ENCODE measurements at regions not wholly inside any gene's neighbourhood (a gene's known extent, or its start where the extent isn't known, plus 50 kb on each side); places are given as distances from the start of the nearest gene placed in this dataset.

GRCh38 chr2:147095376-147095775, 749.5 kb upstream of the ACVR2A start:
- H3K27me3 ChIP-seq (ENCODE audit: control insufficient read depth, insufficient read depth, low read length), result no peaks in the 10 kb centered on the region
- H3K9me3 ChIP-seq (replicated peaks; ENCODE audit: control insufficient read depth, low read depth, low read length), result no peaks in the 10 kb centered on the region
- H3K27ac ChIP-seq (ENCODE audit: low read length), result no peak overlapping the region
- DNase-seq, result no peak
- no peaks in the 10 kb centered on the region for H3K36me3 ChIP-seq (ENCODE audit: control insufficient read depth, insufficient read depth, low read length)
- WGBS (ENCODE audit: insufficient coverage), result 100% methylated on average over 1 of the region's 2 CpGs
- H3K4me1 ChIP-seq (ENCODE audit: control insufficient read depth, insufficient read depth, low read length), result no peaks in the 10 kb centered on the region
- H3K4me3 ChIP-seq (ENCODE audit: low read length), result no peak overlapping the region

GRCh38 chr2:147094077-147094476, 750.8 kb upstream of the ACVR2A start:
- no peaks in the 10 kb centered on the region for H3K36me3 ChIP-seq (ENCODE audit: control insufficient read depth, insufficient read depth, low read length)
- H3K4me1 ChIP-seq (ENCODE audit: control insufficient read depth, insufficient read depth, low read length), result no peaks in the 10 kb centered on the region
- 41% methylated on average over 3 of the region's 4 CpGs for WGBS (ENCODE audit: insufficient coverage)
- no peak overlapping the region for H3K27ac ChIP-seq (ENCODE audit: low read length)
- H3K27me3 ChIP-seq (ENCODE audit: control insufficient read depth, insufficient read depth, low read length), result no peaks in the 10 kb centered on the region
- no peak overlapping the region for H3K4me3 ChIP-seq (ENCODE audit: low read length)
- H3K9me3 ChIP-seq (replicated peaks; ENCODE audit: control insufficient read depth, low read depth, low read length), result no peaks in the 10 kb centered on the region
- no peak for DNase-seq

- 100% methylated on average over 1 of the region's 4 CpGs for WGBS (ENCODE audit: insufficient coverage)
- Histone ChIP-seq H3K9me3 (replicated peaks; ENCODE audit: control insufficient read depth, low read depth, low read length) (no peaks in the 10 kb centered on the region), H3K27ac (ENCODE audit: low read length) (no peak overlapping the region), H3K4me1 (ENCODE audit: control insufficient read depth, insufficient read depth, low read length) (no peaks in the 10 kb centered on the region), H3K36me3 (ENCODE audit: control insufficient read depth, insufficient read depth, low read length) (no peaks in the 10 kb centered on the region), H3K4me3 (ENCODE audit: low read length) (no peak overlapping the region), H3K27me3 (ENCODE audit: control insufficient read depth, insufficient read depth, low read length) (no peaks in the 10 kb centered on the region)
- DNase-seq, result no peak
Measured at GRCh38 chr2:147092266-147092665, 752.6 kb upstream of the ACVR2A start.

- WGBS (ENCODE audit: insufficient coverage), result no CpG with 5 or more reads among the region's 1 CpG
- Histone ChIP-seq H3K36me3 (ENCODE audit: control insufficient read depth, insufficient read depth, low read length) (no peaks in the 10 kb centered on the region), H3K4me3 (ENCODE audit: low read length) (no peak overlapping the region), H3K9me3 (replicated peaks; ENCODE audit: control insufficient read depth, low read depth, low read length) (no peaks in the 10 kb centered on the region), H3K4me1 (ENCODE audit: control insufficient read depth, insufficient read depth, low read length) (no peaks in the 10 kb centered on the region), H3K27me3 (ENCODE audit: control insufficient read depth, insufficient read depth, low read length) (no peaks in the 10 kb centered on the region), H3K27ac (ENCODE audit: low read length) (no peak overlapping the region)
- DNase-seq, result no peak
Measured at GRCh38 chr2:147091448-147091847, 753.4 kb upstream of the ACVR2A start.

GRCh38 chr2:147088871-147089270, 756.0 kb upstream of the ACVR2A start:
- WGBS (ENCODE audit: insufficient coverage), result 71% methylated on average over 1 of the region's 2 CpGs
- Histone ChIP-seq H3K27me3 (ENCODE audit: control insufficient read depth, insufficient read depth, low read length) (no peaks in the 10 kb centered on the region), H3K27ac (ENCODE audit: low read length) (no peak overlapping the region), H3K9me3 (replicated peaks; ENCODE audit: control insufficient read depth, low read depth, low read length) (no peaks in the 10 kb centered on the region), H3K36me3 (ENCODE audit: control insufficient read depth, insufficient read depth, low read length) (no peaks in the 10 kb centered on the region), H3K4me1 (ENCODE audit: control insufficient read depth, insufficient read depth, low read length) (no peaks in the 10 kb centered on the region), H3K4me3 (ENCODE audit: low read length) (no peak overlapping the region)
- no peak for DNase-seq

GRCh38 chr2:147086715-147087114, 758.1 kb upstream of the ACVR2A start:
- no CpG with 5 or more reads among the region's 2 CpGs for WGBS (ENCODE audit: insufficient coverage)
- H3K36me3 ChIP-seq (ENCODE audit: control insufficient read depth, insufficient read depth, low read length), result no peaks in the 10 kb centered on the region
- no peak for DNase-seq

DNA sequence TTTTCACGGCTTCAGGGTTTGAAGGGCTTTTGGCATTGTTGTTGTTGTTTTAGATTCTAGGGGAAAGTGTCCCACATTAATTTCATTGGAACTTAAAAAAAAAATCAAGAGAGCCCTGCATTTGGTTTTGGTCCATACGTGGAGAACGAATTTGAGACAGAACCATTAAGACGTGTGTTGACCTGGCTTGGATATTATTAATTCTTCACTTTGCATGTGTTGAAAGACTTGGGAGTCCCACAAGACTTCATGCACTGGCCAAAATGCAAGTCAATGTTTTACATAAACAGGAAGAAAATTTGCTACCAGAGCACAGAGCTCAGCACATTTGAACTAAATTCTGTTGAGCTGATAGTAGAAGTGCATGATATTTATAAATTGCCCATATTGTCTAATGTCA, 761.2 kb upstream of the ACVR2A start:
- Histone ChIP-seq H3K4me1 (ENCODE audit: control insufficient read depth, insufficient read depth, low read length) (no peaks in the 10 kb centered on the region), H3K27ac (ENCODE audit: low read length) (no peak overlapping the region), H3K27me3 (ENCODE audit: control insufficient read depth, insufficient read depth, low read length) (no peaks in the 10 kb centered on the region), H3K9me3 (replicated peaks; ENCODE audit: control insufficient read depth, low read depth, low read length) (no peaks in the 10 kb centered on the region), H3K36me3 (ENCODE audit: control insufficient read depth, insufficient read depth, low read length) (no peaks in the 10 kb centered on the region), H3K4me3 (ENCODE audit: low read length) (no peak overlapping the region)
- WGBS (ENCODE audit: insufficient coverage), result 90% methylated on average over 2 of the region's 4 CpGs
- peak; percentile 24 for DNase-seq

More at GRCh38 chr2:147086715-147087114, 758.1 kb upstream of the ACVR2A start:
- no peaks in the 10 kb centered on the region for H3K4me1 ChIP-seq (ENCODE audit: control insufficient read depth, insufficient read depth, low read length)
- H3K9me3 ChIP-seq (replicated peaks; ENCODE audit: control insufficient read depth, low read depth, low read length), result no peaks in the 10 kb centered on the region
- H3K4me3 ChIP-seq (ENCODE audit: low read length), result no peak overlapping the region
- H3K27ac ChIP-seq (ENCODE audit: low read length), result no peak overlapping the region
- no peaks in the 10 kb centered on the region for H3K27me3 ChIP-seq (ENCODE audit: control insufficient read depth, insufficient read depth, low read length)

DNA sequence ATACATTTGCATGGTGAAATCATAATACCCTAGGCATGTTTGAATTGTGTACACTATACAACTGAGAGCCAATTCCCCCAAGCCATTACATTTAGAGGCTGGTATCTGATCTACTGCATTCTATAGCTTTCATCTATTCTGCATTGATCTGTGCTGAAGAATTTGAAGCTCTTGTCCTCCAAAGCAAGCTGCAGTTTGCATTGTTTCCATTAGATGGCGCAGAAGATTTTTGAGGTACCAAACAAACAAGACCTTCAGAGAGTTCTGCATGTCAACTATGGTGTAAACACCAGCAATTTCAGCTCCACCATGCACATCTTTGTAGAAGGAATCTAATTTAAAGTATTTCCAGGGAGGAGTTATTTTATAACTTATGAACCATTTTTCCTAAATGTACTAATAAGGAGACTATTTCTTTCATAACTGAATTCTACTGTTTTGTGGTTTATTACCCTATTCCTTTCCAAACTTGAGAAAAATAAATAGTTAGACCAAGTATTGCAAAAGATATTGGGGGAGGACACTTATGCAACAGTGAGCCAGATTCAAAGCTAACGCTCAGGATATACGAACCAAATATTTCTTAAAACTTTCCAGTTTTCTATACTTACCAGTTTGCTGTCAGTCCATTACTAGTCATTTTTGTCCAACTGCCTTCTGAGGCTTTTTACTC, 761.8 kb upstream of the ACVR2A start:
- peak; percentile 80 for DNase-seq
- Histone ChIP-seq H3K27ac (ENCODE audit: low read length) (no peak overlapping the region), H3K27me3 (ENCODE audit: control insufficient read depth, insufficient read depth, low read length) (no peaks in the 10 kb centered on the region), H3K9me3 (replicated peaks; ENCODE audit: control insufficient read depth, low read depth, low read length) (no peaks in the 10 kb centered on the region), H3K36me3 (ENCODE audit: control insufficient read depth, insufficient read depth, low read length) (no peaks in the 10 kb centered on the region), H3K4me1 (ENCODE audit: control insufficient read depth, insufficient read depth, low read length) (no peaks in the 10 kb centered on the region), H3K4me3 (ENCODE audit: low read length) (no peak overlapping the region)
- WGBS (ENCODE audit: insufficient coverage), result no CpG with 5 or more reads among the region's 3 CpGs

DNA sequence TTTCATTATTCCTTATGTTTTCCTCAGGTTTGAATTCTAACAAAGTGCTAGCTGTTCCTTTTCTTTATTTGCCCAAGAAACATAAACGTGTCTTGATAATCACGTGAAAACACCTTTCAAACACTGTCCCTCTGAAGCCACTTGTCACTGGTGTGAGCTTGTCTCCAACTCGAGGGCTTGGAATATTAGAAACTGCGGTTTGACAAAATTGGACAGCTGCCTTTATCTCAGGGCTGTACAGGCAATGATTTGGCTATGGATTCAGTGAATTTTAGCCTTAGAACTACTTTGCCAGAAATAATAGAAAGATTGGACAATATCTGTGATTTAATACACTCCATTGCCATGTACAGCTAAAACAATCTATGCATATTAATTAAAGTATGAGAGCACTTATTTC, 763.0 kb upstream of the ACVR2A start:
- Histone ChIP-seq H3K36me3 (ENCODE audit: control insufficient read depth, insufficient read depth, low read length) (no peaks in the 10 kb centered on the region), H3K4me3 (ENCODE audit: low read length) (no peak overlapping the region), H3K4me1 (ENCODE audit: control insufficient read depth, insufficient read depth, low read length) (no peaks in the 10 kb centered on the region), H3K27ac (ENCODE audit: low read length) (no peak overlapping the region), H3K9me3 (replicated peaks; ENCODE audit: control insufficient read depth, low read depth, low read length) (no peaks in the 10 kb centered on the region), H3K27me3 (ENCODE audit: control insufficient read depth, insufficient read depth, low read length) (no peaks in the 10 kb centered on the region)
- peak; percentile 26 for DNase-seq
- WGBS (ENCODE audit: insufficient coverage), result 52% methylated on average over 2 of the region's 4 CpGs

- Histone ChIP-seq H3K4me3 (ENCODE audit: low read length) (no peak overlapping the region), H3K9me3 (replicated peaks; ENCODE audit: control insufficient read depth, low read depth, low read length) (no peaks in the 10 kb centered on the region), H3K27ac (ENCODE audit: low read length) (no peak overlapping the region), H3K4me1 (ENCODE audit: control insufficient read depth, insufficient read depth, low read length) (no peaks in the 10 kb centered on the region), H3K36me3 (ENCODE audit: control insufficient read depth, insufficient read depth, low read length) (no peaks in the 10 kb centered on the region), H3K27me3 (ENCODE audit: control insufficient read depth, insufficient read depth, low read length) (no peaks in the 10 kb centered on the region)
- 44% methylated on average over 1 of the region's 2 CpGs for WGBS (ENCODE audit: insufficient coverage)
- DNase-seq, result no peak
Measured at GRCh38 chr2:147076634-147077033, 768.2 kb upstream of the ACVR2A start.

DNA sequence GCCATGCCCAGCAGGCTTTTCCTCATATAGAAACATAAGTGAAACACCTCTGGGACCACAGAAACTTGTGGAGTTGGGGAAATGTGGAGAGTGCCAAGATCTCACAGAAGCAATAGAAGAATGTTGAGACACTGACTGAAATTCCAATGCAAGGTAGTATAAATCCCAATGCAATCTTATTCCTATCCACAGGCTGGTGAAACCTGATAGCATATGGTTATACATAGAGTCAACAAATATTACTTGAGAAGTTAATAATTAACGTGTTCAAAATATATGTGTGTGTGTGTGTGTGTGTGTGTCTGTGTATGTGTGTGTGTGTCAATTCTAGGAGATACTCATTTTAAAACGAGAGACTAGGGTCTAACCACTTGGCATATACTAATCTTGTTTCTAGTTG, 776.8 kb upstream of the ACVR2A start:
- H3K4me1 ChIP-seq (ENCODE audit: control insufficient read depth, insufficient read depth, low read length), result no peaks in the 10 kb centered on the region
- no peaks in the 10 kb centered on the region for H3K27me3 ChIP-seq (ENCODE audit: control insufficient read depth, insufficient read depth, low read length)
- no peak overlapping the region for H3K4me3 ChIP-seq (ENCODE audit: low read length)
- no peak overlapping the region for H3K27ac ChIP-seq (ENCODE audit: low read length)
- no CpG with 5 or more reads among the region's 2 CpGs for WGBS (ENCODE audit: insufficient coverage)
- DNase-seq, result no peak
- no peaks in the 10 kb centered on the region for H3K36me3 ChIP-seq (ENCODE audit: control insufficient read depth, insufficient read depth, low read length)
- no peaks in the 10 kb centered on the region for H3K9me3 ChIP-seq (replicated peaks; ENCODE audit: control insufficient read depth, low read depth, low read length)

Data from muscle of leg (tissue), 3 donors.